Epithelial cell of proximal tubule (primary cell): ENCODE measurements at regions not wholly inside any gene's neighbourhood (a gene's known extent, or its start where the extent isn't known, plus 50 kb on each side); places are given as distances from the start of the nearest gene placed in this dataset.
"Not testable (repeated sequence)": the region's sequence is repeated elsewhere in the genome, so short reads cannot be mapped to it uniquely, and the experiment has no call there.

Experiments used
- DNase-seq: peaks from one replicate; pipeline ENCODE4 v3.0.0-alpha.2; 2011; ENCODE audit warnings: low read depth
- H3K4me3 ChIP-seq: 2 replicates; pipeline ENCODE4 v1.5.1; 2011; ENCODE audit warnings: low read depth, mild to moderate bottlenecking, low read length
- TF ChIP-seq, protein P1 (sequence below): conservative IDR thresholded peaks from 2 replicates; pipeline ENCODE4 v1.5.1; 2012; ENCODE audit warnings: low read depth, mild to moderate bottlenecking, low read length

DNA sequence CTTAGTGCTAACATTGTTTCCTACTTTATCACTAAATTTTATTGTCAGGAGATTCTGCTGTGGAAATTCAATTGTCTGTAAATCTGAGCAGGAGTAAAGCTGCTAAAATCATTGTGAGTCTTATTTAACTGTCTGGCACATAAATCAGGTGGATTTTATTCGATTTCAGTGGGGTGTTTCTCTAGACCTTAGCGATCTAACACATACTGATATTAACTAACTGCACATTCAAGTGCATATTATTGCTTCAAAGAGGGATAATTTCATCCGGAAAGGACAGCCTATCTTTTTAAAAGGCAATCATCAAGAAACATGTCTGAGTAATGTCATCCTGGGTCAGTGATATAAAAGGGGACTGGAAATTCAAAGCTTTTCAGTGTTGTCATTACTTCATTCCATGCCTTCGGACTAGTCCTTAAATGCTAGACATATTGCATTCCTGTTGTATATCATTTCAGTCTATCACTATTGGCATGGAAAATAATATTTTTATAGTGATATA lies 388.7 kb downstream of the PCDH10 start:
- H3K4me3 ChIP-seq = no peak overlapping the region
- TF ChIP-seq, protein P1, sequence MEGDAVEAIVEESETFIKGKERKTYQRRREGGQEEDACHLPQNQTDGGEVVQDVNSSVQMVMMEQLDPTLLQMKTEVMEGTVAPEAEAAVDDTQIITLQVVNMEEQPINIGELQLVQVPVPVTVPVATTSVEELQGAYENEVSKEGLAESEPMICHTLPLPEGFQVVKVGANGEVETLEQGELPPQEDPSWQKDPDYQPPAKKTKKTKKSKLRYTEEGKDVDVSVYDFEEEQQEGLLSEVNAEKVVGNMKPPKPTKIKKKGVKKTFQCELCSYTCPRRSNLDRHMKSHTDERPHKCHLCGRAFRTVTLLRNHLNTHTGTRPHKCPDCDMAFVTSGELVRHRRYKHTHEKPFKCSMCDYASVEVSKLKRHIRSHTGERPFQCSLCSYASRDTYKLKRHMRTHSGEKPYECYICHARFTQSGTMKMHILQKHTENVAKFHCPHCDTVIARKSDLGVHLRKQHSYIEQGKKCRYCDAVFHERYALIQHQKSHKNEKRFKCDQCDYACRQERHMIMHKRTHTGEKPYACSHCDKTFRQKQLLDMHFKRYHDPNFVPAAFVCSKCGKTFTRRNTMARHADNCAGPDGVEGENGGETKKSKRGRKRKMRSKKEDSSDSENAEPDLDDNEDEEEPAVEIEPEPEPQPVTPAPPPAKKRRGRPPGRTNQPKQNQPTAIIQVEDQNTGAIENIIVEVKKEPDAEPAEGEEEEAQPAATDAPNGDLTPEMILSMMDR = no peak
- no peak for DNase-seq

DNA sequence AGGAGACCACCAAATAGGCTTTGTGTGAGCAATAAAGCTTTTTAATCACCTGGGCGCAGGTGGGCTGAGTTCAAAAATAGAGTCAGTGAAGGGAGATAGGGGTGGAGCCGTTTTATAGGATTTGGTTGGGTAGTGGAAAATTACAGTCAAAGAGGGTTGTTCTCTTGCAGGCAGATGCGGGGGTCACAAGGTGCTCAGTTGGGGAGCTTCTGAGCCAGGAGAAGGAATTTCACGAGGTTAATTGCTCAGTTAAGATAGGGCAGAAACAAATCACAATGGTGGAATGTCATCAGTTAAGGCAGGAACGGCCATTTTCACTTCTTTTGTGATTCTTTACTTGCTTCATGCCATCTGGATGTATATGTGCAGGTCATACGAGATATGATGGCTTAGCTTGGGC lies 385.1 kb downstream of the PCDH10 start:
- not testable (repeated sequence) for DNase-seq, H3K4me3 ChIP-seq

DNA sequence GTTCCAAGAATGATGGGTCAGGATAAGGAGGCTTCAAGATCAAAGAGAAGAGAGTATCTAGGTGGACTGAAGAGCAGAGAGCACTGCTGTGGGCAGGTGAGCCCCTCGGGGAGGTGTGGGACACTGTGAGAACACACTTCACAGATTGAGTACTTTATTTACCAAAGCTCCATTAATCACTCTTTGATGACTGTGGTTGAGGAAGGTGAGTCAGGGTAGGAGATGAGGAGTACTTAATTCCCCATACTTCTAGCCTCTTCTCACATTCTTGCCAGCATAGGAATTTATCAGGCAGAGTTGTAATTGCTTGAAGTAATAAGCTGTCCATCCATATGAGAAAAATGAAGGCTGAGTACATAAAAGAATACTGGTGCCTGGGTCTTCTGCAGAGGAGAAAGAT lies 375.3 kb downstream of the PCDH10 start:
- H3K4me3 ChIP-seq = no peak overlapping the region
- DNase-seq = no peak
- TF ChIP-seq, protein P1 = no peak

DNA sequence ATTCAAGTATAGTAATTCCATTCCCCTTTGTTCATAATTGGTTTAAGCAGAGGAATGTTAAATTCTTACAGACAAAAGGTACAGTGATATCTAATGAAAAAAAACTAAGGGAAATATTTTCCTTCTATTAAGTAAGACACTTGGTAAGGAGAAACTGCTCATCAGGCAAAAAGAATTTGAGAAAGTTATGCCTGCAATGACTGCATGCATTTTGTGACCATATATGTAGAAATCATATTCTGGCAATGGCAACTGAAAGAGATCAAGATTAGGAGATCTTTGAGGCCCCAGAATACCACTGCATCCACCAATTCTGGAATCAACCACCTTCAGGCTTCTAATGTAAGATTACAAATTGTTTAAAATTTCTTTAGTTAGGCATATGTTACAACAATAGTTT lies 364.8 kb downstream of the PCDH10 start:
- TF ChIP-seq, protein P1 = no peak
- no peak overlapping the region for H3K4me3 ChIP-seq
- no peak for DNase-seq

DNA sequence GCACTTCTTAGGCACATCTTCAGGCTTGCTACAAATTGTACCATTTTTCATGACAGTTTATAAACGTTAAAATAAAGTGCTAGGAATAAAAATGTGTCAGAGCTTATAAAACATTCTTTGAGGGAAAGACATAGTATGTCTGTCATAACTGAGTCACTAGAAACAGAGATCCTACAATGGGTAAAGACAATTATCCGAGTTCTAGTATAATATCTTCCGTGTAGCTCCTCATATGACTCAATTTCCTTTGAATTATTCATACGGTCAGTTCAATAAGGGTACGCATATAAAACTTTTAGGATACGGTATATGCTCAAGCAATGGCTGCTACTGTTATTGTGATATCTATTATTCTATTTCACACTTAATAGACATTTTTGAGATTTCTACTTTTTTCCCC lies 349.1 kb downstream of the PCDH10 start:
- DNase-seq = no peak
- TF ChIP-seq, protein P1 = no peak
- H3K4me3 ChIP-seq = no peak overlapping the region

DNA sequence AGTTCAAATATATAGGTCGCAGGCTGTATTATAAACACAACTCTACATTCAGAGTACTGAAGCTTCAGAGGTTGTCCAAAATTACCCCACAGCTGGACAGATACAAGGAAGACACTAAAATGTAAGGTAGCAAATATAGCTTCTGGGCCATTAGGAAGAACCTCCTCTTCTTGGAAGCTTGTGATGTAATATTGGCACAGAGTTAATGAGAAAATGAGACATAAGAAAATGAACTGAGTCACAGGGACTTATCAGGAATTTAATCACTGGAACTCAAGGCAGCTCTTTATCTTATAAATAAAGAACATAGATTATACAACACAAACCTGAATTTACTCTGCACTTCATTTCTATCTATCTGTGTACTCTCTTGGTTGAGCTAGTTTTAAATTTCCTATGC lies 344.7 kb downstream of the PCDH10 start:
- TF ChIP-seq, protein P1 = no peak
- H3K4me3 ChIP-seq = no peak overlapping the region
- no peak for DNase-seq

DNA sequence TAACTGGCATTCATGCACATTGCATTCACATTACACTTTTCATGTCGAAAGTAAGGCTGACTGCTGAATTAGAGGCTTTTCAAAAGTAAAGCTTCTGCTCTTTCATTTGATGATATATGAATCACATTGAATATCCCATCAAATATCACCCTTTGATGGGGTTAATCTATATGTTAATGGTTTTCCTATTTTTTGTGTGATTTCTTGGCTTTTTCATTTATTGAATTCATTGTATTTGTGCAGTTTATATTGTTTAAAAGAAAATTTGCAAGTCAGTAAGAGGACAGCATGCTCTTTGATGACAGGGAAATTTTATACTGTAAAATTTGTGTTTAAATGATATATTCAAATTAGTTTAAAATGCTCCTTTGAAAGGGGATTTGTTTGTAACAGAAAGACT lies 344.1 kb downstream of the PCDH10 start:
- DNase-seq = no peak
- TF ChIP-seq, protein P1 = no peak
- no peak overlapping the region for H3K4me3 ChIP-seq
